ENCODE measurements at regions not wholly inside any gene's neighbourhood (a gene's known extent, or its start where the extent isn't known, plus 50 kb on each side); places are given as distances from the start of the nearest gene placed in this dataset.

DNA sequence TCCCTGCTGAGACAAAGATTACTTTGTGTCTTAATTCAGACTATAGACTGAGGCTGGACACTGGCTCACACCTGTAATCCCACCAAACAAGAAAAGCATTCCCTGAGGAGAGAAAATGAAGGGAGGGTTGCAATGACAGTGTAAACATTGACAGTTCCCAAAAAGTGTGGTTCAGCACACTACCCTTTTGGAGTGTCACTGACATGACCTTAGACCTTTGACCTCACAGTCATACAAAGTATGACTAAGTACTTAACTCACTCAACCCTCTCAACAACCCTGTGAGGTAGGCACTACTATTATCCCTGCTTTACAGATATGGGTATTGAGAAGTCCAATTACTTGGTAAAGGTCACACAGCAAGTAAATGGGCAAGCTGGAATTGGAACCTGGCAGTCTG lies 341.7 kb downstream of the LRRC3B start:
- TF ChIP-seq, protein P1, sequence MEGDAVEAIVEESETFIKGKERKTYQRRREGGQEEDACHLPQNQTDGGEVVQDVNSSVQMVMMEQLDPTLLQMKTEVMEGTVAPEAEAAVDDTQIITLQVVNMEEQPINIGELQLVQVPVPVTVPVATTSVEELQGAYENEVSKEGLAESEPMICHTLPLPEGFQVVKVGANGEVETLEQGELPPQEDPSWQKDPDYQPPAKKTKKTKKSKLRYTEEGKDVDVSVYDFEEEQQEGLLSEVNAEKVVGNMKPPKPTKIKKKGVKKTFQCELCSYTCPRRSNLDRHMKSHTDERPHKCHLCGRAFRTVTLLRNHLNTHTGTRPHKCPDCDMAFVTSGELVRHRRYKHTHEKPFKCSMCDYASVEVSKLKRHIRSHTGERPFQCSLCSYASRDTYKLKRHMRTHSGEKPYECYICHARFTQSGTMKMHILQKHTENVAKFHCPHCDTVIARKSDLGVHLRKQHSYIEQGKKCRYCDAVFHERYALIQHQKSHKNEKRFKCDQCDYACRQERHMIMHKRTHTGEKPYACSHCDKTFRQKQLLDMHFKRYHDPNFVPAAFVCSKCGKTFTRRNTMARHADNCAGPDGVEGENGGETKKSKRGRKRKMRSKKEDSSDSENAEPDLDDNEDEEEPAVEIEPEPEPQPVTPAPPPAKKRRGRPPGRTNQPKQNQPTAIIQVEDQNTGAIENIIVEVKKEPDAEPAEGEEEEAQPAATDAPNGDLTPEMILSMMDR (IDR thresholded peaks at IDR 0.05; ENCODE audit: low read depth, low read length), result no peak
- no peak for TF ChIP-seq POLR2A (IDR thresholded peaks at IDR 0.05; ENCODE audit: extremely low read depth, insufficient read length)

All from NB4 (cell line).